DND-41 (cell line): ENCODE measurements at regions not wholly inside any gene's neighbourhood (a gene's known extent, or its start where the extent isn't known, plus 50 kb on each side); places are given as distances from the start of the nearest gene placed in this dataset.

Source experiments
- CTCF ChIP-seq: IDR thresholded peaks from 2 replicates; pipeline ENCODE4 v1.5.1; 2012; ENCODE audit warnings: borderline replicate concordance, low read length, moderate library complexity, mild to moderate bottlenecking; ENCODE audit not compliant: poor library complexity, severe bottlenecking; ENCODE audit errors: extremely low read depth
- EZH2 ChIP-seq: IDR thresholded peaks from 3 replicates; pipeline ENCODE4 v1.6.1; 2012; ENCODE audit warnings: borderline replicate concordance, low read depth, mild to moderate bottlenecking, moderate library complexity, low read length, inconsistent platforms; ENCODE audit not compliant: severe bottlenecking

- TF ChIP-seq CTCF, result no peak
- no peak for TF ChIP-seq EZH2
These were observed 181.3 kb downstream of the RAB28 start for GRCh38 chr4:13302876-13303275.
